Activated CD4-positive, alpha-beta T cell treated with anti-CD3 and anti-CD28 coated beads for 4 hours (primary cell): ENCODE measurements at regions not wholly inside any gene's neighbourhood (a gene's known extent, or its start where the extent isn't known, plus 50 kb on each side); places are given as distances from the start of the nearest gene placed in this dataset.
"Not testable (repeated sequence)": the region's sequence is repeated elsewhere in the genome, so short reads cannot be mapped to it uniquely, and the experiment has no call there.

Experiments used
- DNase-seq, 2 donors: peaks; one replicate each; pipeline ENCODE4 v3.0.0-alpha.2; 2020

DNA sequence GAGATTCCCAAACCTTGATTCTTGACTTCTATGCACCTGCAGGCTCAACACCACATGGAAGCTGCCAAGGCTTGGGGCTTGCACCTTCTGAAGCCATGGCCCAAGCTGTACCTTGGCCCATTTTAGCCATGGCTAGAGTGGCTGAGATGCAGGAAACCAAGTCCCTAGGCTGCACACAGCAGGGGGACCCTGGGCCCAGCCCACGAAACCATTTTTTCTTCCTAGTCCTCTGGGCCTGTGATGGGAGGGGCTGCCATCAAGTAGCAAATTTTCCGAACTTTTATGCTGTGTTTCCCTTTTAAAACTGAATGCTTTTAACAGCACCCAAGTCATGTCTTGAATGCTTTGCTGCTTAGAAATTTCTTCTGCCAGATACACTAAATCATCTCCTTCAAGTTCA is 253.9 kb upstream of the RPS23 start:
- not testable (repeated sequence) for DNase-seq

DNA sequence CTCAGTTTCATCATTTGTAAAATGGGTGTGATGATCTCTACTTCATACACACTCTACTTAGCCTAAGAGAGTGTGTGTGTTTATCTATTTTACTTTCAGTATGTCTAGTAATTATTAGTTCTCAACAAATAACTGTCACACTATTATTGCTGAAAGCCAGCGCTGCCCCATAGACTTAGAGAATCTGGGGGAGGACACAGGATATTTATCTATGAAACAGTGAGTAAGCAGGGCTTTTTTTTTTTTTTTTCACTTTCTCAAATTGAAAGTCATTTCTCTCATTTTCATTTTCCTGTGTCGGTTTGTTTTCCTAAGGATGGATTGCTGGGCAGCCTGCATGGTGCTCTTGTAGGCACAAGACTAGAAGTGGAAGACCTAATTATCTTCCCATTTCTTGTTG is 248.4 kb upstream of the RPS23 start:
- DNase-seq = no peak

DNA sequence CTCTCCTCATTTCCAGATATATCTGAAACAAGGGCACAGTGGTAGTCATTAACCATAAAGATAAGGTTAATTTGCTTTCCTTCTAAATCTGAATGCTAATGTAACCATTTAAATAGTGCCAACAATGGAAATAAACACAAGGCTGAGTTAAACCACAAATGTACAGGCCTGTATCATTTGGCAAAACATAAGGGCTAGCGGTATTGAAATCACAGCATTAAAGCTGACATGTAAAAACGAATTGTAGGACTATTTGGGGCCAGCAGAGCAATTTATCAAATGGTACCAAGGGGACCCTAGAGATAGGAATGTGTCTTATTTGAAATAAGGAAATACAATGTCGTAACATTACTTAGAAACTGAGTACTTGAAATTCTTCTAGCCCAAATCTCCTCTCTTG is 247.5 kb upstream of the RPS23 start:
- no peak for DNase-seq

DNA sequence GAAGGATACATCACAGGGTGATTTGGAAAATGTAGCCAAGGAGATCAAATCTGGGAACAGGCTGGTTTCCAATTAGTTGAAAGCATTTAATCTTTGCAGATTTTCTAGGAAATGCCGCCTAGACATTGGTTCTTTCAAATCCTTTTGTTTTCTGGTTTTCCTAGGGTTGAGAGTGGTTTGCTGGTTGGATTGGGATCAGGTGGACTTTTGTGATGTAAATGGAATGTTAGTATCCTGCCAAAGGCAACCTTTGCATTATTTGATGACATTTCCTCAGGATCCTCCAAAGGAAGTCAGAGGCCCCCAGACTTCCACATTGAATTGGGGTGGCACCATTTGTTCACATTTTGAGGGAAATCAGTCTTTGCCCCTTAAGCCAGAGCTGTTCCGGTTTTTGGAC is 245.5 kb upstream of the RPS23 start:
- DNase-seq = no peak

DNA sequence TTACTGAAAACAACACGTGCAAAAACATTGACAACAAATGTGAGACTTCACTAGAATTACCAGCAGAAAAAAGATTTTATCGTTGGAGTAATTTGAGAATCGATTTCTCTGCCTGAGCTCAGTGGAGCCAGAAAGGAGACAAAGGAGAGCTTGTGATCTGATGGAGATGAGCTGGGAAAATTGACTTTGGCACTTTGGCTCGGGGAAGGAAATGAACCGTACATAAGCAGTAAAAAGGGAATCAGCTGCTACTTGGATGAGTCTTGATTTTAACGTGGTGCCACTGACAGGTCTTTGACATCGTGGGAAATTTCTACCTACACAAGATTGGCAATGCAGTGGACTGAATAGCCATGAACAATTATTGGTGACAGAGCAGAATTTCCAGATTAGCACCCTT is 244.7 kb upstream of the RPS23 start:
- no peak for DNase-seq

DNA sequence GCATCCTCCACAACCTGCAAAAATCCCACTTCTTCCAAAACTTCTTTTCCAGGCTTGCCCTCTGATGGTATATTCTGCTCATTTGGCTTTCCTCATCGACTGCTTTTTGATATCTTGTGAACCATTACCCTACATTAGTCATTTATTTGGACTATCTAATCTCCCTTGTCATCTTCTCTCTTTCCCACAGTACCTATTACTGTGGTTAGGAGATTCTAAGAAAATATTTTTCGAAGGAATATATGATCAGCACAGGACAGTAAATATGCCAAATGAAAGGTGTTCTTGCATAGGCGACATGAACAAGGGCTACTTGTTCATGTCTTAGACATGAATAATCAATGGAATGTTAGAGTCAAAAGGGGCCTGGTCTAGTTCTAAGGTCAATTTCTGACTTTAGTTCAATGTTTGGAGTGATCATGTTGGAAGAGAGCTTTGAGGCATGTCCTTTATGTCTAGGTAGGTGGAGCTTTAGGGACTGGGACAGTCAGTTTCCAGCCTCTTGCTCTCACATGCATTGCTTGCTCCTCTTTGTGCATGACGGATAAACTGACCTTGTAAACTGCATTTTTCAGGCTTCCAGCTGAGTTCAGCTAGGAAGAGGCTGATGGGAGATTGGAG is 243.4 kb upstream of the RPS23 start:
- DNase-seq = no peak

DNA sequence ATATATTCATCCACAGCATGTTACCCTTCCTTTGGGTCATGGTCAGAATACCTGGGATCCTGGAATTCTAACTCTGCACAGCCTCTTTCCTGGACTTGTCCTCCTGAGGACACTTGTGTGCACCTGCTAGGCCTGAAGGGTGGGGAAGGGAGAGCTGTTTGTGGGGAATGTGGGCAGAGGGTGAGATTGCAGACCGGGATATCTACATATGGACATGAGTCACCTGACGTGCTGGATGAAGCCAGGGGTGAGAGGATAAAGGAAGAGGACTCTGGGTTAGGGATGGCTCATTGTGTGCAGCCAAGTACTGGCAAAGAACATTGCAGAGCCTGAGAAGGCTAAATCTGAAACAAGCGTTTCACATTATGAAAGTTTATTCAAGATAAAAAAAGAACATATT is 241.4 kb upstream of the RPS23 start:
- DNase-seq = no peak

DNA sequence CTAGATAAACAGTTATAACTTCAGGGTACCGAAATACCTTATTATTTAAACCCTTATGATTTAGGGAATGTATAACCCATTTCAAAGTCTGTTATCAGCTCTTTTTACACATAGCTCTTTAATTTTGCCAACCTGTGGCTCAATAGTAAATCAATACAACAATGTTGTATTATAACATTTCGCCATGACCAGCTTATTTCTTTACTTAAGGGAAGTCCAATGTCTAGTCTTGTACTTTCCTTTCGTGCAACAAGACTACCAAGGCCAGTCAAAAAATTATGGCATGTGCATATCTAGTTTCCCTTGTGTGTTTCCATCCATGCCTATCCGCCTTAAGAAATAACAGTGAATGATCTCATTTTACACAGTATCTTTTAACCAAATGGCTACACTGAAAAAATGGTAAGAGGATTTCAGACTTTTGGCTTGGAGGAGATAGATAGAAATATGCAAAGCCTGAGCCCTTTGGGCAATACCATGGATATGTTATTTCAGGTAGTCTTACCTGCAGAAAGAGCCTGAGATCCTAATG is 239.5 kb upstream of the RPS23 start:
- DNase-seq = no peak

DNA sequence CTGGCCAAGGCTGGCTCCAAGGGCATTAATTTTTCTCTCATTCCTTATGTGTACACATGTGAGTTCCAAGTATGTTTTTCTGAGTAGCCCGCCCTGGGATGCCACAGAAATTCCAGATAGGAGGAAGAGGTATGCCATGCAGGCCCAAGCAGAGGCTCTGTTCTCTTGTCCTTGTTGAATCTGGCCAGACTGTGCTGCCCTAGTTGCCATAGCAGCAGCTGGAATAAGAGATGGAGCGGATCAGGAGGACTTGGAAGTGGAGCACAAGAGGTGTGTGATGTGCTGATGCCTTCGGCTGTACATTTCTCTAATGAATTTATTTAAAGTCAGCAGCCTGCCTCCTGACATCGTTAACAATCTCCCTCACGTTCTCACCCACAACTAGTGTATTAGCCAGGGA is 235.6 kb upstream of the RPS23 start:
- DNase-seq = no peak

DNA sequence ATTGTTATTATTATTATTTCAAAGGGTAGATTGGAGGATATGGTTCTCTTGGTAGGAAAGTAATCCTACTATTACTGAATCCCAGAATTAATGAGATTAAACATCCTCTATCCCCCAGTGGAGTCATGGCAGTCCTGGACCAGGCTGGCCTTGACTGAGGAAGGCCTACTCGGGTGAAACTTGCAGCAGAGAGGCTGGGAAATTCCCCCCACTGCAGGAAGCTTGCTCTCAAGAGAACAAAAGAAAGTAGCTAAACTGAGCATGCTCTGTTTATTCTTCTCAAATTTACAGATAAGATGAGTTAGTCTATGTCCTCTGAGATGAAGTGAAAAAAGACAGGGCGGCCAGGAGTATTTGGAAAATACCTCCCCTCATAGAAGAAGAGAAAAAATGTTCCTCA is 233.9 kb upstream of the RPS23 start:
- peak in 1 of 2 donors; percentile 2 for DNase-seq

DNA sequence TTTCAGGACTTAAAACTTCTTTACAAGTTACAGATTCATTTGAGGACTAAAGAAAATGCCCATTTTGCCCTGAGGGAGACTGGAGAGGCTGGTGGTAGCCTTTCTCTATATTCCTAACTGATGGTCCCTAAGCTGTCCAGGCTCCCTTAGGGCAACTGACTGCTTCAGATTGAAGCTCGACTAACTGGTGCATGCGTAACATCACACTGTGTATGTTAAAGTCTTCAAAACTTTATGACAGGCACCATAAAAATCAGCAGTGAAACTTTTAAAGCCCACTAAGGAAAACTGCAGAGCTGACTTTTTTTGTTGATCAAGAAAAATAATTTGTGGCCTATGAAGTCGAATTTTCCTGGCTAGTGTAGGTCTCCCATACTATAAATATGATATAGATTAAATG is 233.0 kb upstream of the RPS23 start:
- no peak for DNase-seq

DNA sequence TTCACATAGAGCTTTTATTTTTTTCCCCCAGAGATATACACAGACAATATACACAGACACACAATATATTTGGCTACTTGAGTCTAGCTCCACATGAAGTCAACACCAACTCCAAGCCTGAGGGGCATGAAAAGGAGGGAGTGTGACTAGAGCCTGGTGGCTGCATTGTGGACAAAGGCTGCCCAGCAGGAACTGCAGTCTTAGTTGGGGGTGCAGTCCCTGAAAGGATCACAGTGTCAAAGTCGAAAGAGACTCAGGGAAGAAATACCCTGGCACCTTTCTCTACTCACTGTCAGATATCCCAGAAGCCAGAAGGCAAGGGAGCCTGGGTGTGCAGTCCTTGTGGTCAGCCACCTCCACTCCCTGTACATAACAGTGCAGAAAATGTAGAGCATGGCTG is 231.6 kb upstream of the RPS23 start:
- no peak for DNase-seq

DNA sequence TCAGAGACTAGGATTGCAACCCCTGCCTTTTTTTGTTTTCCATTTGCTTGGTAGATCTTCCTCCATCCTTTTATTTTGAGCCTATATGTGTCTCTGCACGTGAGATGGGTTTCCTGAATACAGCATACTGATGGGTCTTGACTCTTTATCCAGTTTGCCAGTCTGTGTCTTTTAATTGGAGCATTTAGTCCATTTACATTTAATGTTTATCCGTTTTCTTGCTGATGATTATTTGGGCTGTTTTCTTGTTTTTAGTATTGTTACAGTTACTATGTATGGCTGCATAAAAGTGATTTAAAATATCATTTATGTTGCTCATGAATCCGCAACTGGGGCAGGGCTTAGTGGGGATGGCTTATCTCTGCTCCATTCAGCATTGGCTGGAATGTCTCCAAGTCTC is 228.2 kb upstream of the RPS23 start:
- not testable (repeated sequence) for DNase-seq

DNA sequence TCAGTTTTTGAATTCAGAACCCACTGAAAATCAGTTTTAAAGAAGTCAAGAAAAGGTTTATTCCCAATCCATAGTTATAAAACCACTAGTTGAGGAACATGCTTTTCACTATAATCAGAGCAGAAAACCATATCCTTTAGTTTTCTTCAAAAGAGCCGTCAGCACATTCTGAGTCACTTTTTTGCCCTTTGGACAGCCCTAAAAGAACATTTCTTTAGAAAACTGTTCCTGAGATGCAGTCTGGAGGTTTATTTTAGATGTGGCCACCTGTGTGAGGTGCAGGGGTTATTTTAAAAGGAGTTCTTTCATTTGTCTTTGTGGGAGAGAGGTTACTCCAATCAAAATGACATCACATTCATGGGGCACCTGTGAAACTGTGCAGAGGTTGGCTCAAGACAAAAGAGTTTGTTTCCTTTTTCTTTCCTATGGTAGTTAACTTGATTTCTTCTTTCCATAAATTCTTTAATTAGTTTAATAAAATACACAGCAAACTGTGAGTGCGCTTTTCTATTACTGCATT is 221.6 kb upstream of the RPS23 start:
- DNase-seq = no peak

DNA sequence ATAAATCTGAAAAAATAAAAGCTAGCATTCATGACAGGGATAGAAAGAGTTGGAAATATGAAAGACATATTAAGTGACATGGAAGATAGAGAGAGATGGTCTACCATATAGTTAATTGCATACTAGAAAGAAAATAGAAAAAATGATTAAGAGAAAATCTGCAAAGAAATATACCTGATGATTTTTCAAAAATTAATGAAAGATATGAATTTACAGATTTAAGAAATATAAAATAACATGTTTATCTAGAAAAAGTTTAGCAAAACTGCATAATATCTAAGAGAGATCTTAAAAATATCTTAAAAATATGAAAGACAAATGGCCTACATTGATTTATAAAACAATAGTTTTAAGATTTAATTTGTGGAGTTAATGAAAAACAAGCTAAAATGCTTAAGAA is 219.1 kb upstream of the RPS23 start:
- DNase-seq = no peak

DNA sequence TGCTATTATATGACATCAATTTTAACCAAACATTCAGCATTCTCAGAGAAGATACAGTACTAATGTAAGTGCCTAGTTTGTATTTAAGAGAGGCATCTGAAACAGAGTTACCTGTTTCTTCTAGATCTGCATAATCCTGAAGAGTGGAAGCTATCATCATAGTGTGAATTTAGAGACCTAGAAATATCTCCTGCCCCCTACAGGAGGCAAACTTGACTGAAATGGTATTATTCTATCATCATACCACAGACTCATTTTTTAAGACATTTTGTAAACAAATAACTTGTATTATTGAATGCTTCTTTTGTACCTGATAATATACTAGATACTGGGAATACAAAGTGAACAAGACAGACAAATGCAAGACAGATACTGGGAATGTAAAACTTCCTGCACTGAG is 216.8 kb upstream of the RPS23 start:
- DNase-seq = no peak

DNA sequence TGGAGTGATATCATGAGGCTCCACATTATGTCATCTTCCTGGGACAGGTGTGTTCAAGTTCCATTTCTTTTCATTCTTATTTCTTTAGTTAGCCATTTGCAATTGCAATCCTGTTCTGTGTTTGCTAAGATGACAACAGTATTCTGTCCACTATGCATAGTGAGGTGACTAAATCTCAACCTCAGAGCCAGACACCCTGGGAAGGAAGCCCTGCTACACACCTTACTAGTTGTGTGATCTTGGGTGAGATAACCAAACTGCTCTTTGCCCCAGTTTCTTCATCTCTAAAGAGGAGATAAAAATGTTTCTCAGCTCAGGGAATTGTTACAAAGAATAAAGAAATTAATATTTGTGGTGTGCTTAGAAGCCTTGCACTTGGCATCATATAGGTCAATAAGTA is 215.1 kb upstream of the RPS23 start:
- no peak for DNase-seq

DNA sequence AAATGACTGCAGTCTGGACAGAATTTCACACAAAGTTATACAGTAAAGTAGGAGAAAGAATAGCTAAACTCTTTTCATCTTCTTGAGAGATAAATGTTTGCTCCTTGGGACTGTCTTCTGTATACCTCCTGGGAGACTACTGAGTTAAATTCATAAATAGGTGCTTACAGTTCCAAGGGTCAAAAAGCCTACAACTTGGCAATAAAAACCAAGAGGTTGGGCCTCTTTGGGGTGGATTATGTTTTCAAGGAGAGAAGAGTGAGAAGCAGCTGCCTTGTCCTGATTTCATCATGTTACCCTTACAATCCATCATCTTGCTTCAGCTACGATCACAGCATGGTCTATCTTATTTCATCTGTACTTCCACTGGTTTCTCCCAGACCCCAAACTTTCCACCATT is 213.2 kb upstream of the RPS23 start:
- no peak for DNase-seq

DNA sequence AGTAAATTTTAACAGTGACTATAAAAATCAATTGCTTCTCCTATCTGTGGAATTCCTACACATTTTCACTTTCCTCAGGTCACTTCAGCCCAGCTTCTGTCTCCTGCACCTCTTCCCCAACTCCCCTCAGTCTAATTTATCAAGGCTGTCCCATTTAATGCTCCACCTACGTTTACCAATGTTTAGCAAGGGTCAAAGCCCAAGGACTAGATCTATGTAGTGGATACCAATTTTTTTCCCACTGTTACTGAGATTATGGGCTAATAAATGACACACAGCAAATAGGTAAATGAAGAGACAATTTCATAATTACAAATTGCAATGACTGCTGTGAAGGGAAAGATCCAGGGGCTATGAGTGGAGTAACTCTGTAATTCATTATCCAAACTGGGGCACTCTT is 211.5 kb upstream of the RPS23 start:
- DNase-seq = no peak

DNA sequence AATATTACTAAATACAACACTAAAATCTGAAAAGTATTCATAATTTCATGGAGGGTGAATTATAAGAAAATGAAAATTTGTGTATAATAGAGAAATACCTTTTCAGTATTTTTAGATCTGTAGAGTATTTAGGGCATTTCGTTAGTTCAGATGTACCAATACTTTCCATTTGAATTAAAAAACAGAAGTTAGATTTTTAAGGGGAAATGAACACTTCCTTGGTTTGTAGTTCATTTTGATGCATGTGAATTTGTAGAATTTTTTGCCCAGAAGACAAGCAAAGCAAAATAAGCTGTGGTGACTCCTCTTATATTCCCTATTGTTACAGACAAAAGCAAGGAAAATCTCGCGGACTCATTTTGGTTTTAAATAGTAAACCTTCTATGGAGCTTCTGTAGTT is 209.0 kb upstream of the RPS23 start:
- no peak for DNase-seq

DNA sequence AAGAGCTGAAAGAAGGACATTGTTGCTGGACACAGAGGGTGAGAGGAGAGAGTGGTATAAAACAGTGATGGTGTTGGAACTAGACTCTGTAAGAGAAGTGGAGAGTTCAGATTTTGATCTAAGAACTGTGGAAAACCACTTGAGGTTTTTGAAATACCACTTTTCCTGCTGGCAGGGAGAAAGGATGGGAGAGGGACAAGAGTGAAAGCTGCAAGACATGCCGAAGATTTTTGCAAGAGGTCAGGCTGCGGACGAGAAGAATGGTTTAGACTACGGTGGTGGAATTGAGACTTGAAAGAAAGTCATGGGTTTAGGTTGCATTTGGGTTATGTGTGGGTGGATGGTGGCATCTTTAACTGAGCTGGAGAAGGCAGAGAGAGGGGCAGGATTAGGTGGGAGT is 202.2 kb upstream of the RPS23 start:
- no peak for DNase-seq

DNA sequence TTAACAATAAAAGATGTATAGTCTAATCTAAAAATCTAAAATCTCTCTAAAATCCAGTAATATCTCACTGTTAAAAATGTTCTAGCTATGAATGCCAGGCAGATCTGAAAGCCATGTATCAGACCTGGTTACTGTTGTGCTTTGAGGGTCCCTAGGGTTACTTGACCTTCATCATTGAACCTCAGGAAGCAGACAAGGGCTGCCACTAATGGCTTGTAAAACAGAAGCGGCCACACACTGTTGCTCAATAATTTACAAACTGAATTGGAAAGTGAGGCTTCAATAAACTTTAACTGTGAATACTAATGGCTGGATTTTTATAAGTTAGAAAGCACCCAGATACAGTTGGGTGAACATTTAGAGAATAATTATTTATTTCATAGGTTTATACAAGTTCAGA is 198.0 kb upstream of the RPS23 start:
- DNase-seq = no peak

DNA sequence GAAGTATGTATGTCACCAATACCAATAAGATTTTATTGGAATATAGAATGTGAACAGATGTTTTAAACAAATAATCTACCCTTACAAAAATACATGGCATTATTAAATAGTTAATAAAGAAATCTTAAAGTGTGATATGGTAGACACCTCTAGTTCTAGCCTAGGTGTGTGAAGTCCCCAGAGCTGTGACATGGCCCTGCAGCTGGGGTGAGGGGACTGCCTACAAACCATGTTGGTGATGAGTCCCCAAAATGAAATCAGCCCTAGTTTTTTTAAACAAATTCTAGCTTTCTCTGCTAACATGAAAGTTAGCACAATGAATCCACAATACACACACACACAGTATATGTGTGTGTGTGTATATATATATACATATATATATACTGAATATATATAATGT is 195.1 kb upstream of the RPS23 start:
- DNase-seq = no peak

DNA sequence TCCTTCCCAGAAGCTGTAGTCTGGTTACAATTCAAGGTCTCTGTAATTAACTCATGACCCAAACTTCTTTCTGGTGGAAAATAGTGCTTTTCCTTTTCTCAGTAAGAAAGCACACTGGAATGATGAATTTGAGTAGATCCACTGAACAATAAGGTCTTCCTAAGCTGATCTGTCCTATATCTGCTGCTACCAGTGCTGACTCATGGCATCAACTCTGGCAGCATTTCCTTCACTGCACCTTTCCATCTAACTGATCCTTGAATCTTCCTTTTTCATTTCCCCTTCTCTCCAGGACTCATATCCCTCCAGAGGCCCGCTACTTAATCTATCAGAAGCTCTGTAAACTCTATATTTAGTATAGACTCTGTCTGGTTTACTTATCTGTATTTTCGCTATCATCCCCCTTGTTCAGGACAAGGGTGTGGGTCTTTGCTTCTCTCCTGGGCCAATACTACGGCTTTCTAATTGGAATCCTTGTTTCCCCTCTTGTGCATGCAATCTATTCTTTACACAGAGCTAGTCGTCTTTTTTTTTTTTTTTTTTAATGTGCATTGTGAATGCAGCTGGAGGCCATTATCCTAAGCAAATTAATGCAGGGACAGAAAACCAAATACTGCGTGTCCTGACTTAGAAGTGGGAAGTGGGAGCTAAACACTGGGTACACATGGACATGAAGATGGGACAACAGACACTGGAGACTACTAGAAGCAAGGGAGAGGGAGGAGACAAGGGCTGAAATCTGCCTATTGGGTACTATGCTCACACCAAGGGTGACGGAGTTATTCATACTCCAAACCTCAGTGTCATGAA is 192.2 kb upstream of the RPS23 start:
- no peak for DNase-seq
